Urinary bladder (tissue), 3 donors: ENCODE measurements at regions not wholly inside any gene's neighbourhood (a gene's known extent, or its start where the extent isn't known, plus 50 kb on each side); places are given as distances from the start of the nearest gene placed in this dataset.
"Not testable (repeated sequence)": the region's sequence is repeated elsewhere in the genome, so short reads cannot be mapped to it uniquely, and the experiment has no call there.

Source experiments
- DNase-seq: peaks from one replicate; pipeline ENCODE4 v3.0.0-alpha.2; 2015; ENCODE audit errors: extremely low spot score
- H3K27ac ChIP-seq: one replicate; pipeline ENCODE4 v1.5.1; 2013; ENCODE audit warnings: low read depth, mild to moderate bottlenecking, moderate library complexity
- H3K36me3 ChIP-seq: one replicate; pipeline ENCODE4 v1.6.1; 2013; ENCODE audit warnings: mild to moderate bottlenecking, moderate library complexity; ENCODE audit not compliant: insufficient read depth
- H3K4me1 ChIP-seq: one replicate; pipeline ENCODE4 v1.6.1; 2013; ENCODE audit warnings: mild to moderate bottlenecking, moderate library complexity; ENCODE audit not compliant: insufficient read depth
- H3K4me3 ChIP-seq: one replicate; pipeline ENCODE4 v1.5.1; 2013; ENCODE audit warnings: low read depth, low read length
- WGBS: extraction: QIAGEN DNeasy Blood & Tissue Kit; methylation state at CpG from one replicate; pipeline ENCODE4 v1.1.7; 2013; 5-methylcytosine and 5-hydroxymethylcytosine counted together
- donor health status: healthy with polysubstance abuse.
- donor health status: healthy.

DNA sequence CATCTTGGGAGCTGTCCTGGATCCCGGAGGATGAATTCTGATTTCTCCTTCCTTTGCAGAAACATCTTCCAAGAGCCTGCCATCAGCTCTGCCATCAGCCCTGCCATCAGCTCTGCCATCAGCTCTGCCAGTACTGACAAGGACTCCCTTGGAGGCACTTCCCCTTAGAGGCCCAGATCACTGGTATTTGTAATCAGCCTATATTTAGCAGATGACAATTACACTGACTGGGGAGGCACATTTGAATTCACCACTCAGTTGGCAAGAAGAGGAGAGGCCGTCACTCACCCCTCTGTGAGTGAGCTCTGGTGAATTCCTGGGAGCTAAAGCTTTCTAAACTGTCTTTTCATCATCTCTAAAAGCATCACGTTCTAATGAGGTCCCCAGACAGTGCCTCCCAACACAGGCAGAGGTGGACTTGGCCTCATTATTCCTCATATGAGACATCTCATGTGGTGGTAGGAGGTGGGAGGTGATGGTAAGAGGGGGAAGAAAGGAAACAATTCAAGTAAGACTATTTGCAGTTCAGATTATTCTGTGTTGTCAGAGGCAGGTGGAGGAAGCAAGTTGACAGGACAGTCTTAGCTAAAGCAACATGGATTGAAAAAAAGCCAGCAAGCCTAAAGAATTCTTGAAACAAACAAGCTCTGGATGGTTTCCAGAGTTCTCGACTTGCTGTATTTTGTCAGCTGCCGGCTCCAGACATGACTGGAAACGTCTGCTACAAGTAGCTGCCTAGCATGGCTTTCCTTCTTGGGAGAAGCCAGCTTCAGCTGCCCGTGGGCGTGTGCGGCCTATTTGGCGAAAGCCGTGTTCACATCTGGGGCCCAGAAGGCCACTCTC is 771.7 kb downstream of the TBC1D22A start:
- Histone ChIP-seq H3K27ac (no peak overlapping the region), H3K36me3 (no peaks in the 10 kb centered on the region), H3K4me3 (no peak overlapping the region), H3K4me1 (no peaks in the 10 kb centered on the region)
- 27% methylated on average over 11 of the region's 11 CpGs for WGBS
- peak; percentile 42 for DNase-seq

DNA sequence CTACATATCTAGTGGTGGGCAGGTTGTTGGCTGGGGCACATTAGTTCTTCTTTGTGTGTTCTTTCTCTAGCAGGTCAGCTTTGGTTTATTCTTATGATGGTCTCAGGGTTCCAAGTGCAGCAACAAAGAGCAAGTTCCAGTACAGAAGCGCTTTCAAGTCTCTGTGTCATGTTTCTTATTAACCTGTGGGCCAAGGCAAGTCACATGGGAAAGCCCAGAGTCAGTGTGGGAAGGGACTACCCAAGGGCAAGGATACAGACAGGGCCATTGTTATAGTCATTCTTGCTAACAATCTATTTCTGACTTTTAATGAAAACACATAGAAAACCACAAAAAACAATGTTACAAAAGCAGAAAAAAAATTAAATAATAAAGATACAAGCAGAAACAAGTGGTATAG is 754.6 kb downstream of the TBC1D22A start:
- H3K36me3 ChIP-seq, result no peaks in the 10 kb centered on the region
- H3K4me1 ChIP-seq, result no peaks in the 10 kb centered on the region
- H3K27ac ChIP-seq, result no peak overlapping the region
- H3K4me3 ChIP-seq, result no peak overlapping the region
- DNase-seq, result no peak
- 66% methylated on average over 1 of the region's 1 CpG for WGBS

DNA sequence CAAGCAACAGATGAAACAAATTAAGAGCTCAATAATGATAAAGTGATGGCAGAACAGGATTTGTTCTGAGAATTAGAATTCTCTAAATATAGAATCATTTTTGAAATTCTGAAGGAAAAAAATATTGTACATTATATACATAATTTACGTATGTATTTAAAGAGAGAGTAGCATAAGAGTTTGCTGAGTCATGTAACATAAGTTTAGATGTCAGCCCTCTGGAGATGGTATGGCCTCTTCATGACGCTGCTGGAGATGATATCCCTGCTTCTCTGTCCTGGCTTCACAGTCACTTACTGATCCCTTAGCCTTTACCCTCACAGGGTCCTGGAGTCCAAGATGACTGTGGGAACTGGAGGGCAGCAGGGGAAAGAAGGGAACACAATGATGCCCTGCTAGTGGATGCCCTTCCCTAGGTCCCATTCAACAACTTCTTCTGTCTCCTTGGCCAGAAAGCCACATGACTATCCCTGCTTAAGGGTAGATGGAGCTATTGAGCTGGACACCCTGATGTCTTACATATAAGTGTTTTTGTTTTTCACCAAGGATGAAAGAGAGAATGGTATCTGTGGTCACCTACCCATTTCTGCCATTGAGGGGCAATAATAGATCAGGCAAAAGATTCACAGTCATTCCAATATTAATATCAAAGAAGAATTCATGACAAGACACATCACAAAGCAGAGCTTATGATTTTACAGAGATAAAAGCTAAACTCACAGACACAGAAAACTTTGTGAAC is 753.1 kb downstream of the TBC1D22A start:
- 85% methylated on average over 2 of the region's 2 CpGs for WGBS
- no peaks in the 10 kb centered on the region for H3K4me1 ChIP-seq
- H3K27ac ChIP-seq, result no peak overlapping the region
- H3K36me3 ChIP-seq, result no peaks in the 10 kb centered on the region
- no peak for DNase-seq
- no peak overlapping the region for H3K4me3 ChIP-seq

DNA sequence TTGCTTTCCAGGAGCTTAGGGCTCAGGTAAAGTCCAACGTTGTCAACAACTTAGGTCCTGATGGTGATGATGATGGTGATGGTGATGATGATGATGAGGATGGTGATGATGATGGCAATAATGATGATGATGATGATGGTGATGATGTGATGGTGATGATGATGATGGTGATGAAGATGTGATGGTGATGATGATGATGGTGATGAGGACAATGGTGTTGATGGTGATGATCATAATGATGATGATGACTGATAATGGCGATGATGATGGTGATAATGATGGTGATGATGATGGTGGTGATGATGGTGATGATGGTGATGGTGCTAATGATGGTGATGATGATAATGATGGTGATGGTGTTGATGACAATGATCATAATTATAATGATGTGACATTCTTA is 750.2 kb downstream of the TBC1D22A start:
- H3K4me3 ChIP-seq, result no peak overlapping the region
- 79% methylated on average over 2 of the region's 2 CpGs for WGBS

DNA sequence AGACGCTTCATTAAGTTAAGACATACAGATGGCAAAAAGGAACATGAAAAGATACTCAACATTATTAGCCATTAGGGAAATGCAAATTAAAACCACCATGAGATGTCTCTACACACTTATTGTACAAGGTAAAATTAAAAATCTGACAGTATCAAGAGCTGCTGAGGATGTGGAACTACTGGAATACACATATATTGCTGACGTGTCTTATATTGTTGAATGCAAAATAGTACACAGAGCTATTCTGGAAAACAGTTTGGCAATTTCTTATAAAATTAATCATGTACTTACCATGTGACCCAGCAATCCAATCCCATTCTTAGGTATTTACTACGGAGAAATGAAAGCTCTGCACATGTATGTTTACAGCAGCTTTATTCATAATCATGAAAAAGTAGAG is 742.5 kb downstream of the TBC1D22A start:
- WGBS, result 59% methylated on average over 3 of the region's 3 CpGs
- no peaks in the 10 kb centered on the region for H3K36me3 ChIP-seq
- no peaks in the 10 kb centered on the region for H3K4me1 ChIP-seq
- no peak overlapping the region for H3K4me3 ChIP-seq
- H3K27ac ChIP-seq, result no peak overlapping the region
- DNase-seq, result no peak

More for the DNA sequence above, 750.2 kb downstream of the TBC1D22A start:
- Histone ChIP-seq H3K4me1 (no peaks in the 10 kb centered on the region), H3K36me3 (no peaks in the 10 kb centered on the region), H3K27ac (no peak overlapping the region)
- DNase-seq, result no peak

DNA sequence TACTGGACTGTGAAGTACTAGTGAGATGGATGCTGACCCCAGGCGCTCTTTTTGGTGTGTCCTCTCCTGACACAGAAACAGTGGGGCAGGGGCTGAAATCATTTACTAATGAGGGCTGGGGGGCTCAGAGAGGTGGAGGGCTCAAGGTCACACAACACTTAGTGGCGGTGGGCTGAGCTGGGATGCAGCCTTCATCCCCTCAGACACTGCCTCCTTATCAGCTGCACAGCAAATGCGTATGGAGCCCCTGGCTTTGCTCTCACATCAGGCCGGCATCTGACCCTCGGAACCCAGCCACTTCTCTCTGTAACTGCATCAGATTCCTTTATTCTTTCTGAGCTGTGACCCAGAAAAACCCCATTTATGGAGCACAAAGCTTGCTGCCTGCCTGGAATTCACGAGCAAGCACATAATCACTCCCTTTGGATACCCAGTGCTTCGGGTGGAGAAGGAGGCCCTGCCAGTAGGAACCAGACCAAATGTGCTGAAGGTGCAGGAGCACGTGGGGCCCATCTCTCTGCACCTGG is 736.6 kb downstream of the TBC1D22A start:
- Histone ChIP-seq H3K4me1 (no peaks in the 10 kb centered on the region), H3K4me3 (no peak overlapping the region), H3K27ac (no peak overlapping the region), H3K36me3 (no peaks in the 10 kb centered on the region)
- no peak for DNase-seq
- whole genome bisulfite sequencing, result 73% methylated on average over 8 of the region's 8 CpGs

DNA sequence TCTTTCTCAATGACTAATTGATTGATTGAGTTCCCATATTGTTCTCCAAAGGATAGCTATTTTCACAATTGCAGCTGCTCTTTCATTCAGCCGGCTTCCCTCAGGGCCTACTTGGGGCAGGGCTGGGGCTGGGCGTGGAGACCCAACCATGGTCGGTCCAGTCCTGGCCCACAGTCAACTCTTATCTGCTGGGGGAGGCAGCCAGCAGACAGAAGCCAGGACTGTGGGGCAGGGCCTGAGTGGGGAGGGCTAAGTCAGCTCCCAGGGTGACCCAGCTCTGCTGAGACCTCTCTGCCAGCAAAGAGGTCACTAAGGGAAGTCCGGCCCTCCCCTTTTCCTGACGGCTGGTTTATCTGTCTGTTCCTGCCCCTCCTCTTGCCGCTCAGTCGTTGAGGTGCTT is 735.2 kb downstream of the TBC1D22A start:
- no peak overlapping the region for H3K27ac ChIP-seq
- WGBS, result 62% methylated on average over 7 of the region's 7 CpGs
- H3K4me1 ChIP-seq, result no peaks in the 10 kb centered on the region

DNA sequence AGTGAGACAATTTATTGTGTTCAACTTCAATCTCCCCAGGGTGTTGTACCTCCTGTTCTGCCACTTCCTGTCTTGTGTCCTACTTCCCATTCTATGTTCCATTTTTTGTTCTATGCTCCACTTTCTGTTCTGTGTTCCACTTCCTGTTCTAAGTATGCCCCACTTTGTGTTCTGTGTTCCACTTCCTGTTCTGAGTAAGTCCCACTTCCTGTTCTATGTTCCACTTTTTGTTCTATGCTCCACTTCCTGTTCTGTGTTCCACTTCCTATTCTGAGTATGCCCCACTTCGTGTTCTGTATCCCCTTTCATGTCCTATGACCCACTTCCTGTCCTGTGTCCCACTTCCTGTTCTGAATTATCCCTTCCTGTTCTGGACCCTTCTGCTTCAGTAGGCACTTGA is 732.7 kb downstream of the TBC1D22A start:
- H3K36me3 ChIP-seq, result no peaks in the 10 kb centered on the region
- H3K27ac ChIP-seq, result no peak overlapping the region
- no peak for DNase-seq
- H3K4me1 ChIP-seq, result no peaks in the 10 kb centered on the region
- WGBS, result 40% methylated on average over 1 of the region's 1 CpG
- no peak overlapping the region for H3K4me3 ChIP-seq

More for the DNA sequence above, 735.2 kb downstream of the TBC1D22A start:
- Histone ChIP-seq H3K4me3 (no peak overlapping the region), H3K36me3 (no peaks in the 10 kb centered on the region)
- DNase-seq, result no peak

DNA sequence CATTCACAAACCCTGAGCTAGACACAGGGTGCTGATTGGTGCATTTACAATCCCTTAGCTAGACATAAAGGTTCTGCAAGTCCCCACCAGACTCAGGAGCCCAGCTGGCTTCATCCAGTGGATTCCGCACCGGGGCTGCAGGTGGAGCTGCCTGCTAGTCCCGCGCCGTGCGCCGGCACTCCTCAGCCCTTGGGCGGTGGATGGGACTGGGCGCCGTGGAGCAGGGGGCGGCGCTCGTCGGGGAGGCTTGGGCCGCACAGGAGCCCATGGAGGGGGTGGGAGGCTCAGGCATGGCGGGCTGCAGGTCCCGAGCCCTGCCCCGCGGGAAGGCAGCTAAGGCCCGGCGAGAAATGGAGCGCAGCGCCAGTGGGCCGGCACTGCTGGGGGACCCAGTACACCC is 725.7 kb downstream of the TBC1D22A start:
- not testable (repeated sequence) for H3K4me1 ChIP-seq, H3K36me3 ChIP-seq, DNase-seq, H3K4me3 ChIP-seq, H3K27ac ChIP-seq
- 90% methylated on average over 15 of the region's 24 CpGs for WGBS

DNA sequence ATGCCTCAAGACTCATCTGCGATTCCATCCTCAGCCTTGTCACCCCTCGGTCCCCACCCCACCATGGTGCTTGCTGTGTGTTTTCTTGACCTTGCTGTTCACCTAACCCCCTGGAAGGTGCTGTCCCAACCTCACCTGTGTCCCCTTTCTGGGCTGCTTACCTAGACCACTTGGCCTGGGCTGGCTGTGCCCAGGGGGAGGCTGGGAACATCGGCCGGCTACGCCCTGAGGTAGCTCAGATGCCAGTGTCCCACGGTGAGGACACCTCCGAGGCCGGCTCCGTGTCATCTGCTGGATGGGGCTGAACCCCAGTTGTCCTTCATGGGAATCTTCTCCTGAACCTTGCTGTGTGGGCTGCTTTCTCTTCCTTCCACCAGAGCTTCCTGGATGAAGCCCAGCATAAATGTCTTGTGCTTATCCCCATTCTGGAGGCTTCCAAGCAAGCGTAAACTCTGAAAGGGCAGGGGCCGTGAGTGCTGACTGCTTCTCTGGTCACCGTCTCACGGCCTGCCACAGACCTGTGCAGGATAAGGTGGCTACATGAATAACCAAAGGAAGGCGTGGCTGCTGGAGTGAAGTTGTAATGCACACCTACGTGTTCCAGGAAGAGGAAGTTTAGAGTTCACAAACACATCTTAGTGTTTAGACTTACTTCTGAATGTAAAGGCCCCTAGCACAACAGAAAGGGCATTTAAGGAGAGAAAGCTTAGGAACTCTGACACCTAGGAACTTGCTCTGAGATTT is 724.3 kb downstream of the TBC1D22A start:
- Histone ChIP-seq H3K27ac (no peak overlapping the region), H3K4me1 (no peaks in the 10 kb centered on the region), H3K4me3 (no peak overlapping the region), H3K36me3 (no peaks in the 10 kb centered on the region)
- WGBS, result 86% methylated on average over 15 of the region's 15 CpGs
- no peak for DNase-seq

DNA sequence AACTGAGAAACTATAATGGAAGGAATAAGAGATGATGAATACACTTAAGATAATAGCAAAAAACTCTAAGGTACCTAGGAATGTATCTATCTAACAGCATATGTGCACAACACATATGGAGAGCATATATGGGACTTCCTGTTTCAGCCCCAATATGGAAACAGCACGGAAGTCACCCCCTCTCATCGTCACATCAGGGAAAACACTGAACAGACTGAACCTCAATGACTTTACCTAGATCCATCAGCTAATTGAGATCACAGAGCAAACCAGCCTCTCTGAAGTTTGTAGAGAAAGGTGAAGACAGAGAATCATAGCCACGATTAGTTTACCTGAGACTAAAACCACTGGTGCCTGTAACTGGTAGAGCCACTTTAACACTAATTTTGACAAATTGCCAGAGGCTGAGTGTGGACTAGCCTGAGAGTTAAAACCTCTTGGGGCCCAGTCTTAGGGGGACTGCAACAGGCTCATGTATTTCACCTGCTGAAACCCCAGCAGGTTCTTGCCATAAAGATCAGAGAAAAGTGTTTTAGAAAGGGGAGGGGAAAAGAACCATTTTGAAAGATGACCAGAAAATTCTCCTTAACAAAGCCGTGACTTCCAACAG is 722.6 kb downstream of the TBC1D22A start:
- no peak for DNase-seq
- H3K36me3 ChIP-seq, result no peaks in the 10 kb centered on the region
- 71% methylated on average over 4 of the region's 4 CpGs for WGBS
- H3K27ac ChIP-seq, result no peak overlapping the region
- H3K4me1 ChIP-seq, result no peaks in the 10 kb centered on the region
- no peak overlapping the region for H3K4me3 ChIP-seq

DNA sequence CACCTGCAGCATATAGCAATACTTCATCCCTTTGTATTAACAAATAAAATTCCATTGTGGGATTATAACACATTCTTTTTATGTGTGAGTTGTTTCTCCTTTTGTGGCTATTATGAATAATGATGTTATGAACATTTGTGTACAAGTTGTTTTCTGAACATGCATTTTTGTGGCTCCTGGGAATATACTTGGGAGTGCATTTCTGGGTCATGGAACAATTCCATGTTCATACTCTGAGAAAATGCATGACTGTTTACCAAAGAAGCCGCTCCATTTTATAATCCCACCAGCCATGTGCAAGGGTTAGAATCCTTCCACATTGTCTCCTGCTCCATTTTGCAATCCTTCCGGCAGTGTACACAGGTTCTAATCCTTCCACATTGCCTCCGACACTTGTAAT is 713.8 kb downstream of the TBC1D22A start:
- Histone ChIP-seq H3K36me3 (no peaks in the 10 kb centered on the region), H3K4me1 (no peaks in the 10 kb centered on the region), H3K27ac (no peak overlapping the region), H3K4me3 (no peak overlapping the region)
- no peak for DNase-seq
- 64% methylated on average over 3 of the region's 3 CpGs for WGBS

DNA sequence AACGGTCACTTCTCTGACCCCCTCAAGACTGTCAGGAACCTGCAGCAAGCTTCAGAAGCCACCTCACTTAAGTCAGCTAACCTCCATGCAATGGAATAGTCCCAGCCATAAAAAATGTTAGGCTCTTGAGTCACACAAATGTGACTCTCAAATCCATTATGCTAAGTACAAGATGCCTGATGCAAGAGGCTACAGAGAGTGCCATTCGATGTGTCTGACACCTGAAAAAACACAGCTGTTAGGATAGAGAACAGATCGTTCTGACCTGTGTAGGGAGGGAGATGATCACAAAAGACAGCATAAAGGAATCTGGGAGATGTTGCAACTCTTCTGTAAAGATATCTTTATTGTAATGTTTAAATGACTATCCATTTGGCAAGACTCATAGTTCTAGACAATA is 712.4 kb downstream of the TBC1D22A start:
- no peak overlapping the region for H3K27ac ChIP-seq
- 55% methylated on average over 3 of the region's 3 CpGs for WGBS
- peak; percentile 25 for DNase-seq
- no peaks in the 10 kb centered on the region for H3K4me1 ChIP-seq
- H3K36me3 ChIP-seq, result no peaks in the 10 kb centered on the region
- H3K4me3 ChIP-seq, result no peak overlapping the region
